Retinal pigment epithelial cell (primary cell): ENCODE measurements at regions not wholly inside any gene's neighbourhood (a gene's known extent, or its start where the extent isn't known, plus 50 kb on each side); places are given as distances from the start of the nearest gene placed in this dataset.

Source experiments
- DNase-seq: peaks from one replicate; pipeline ENCODE4 v3.0.0-alpha.2; 2010; ENCODE audit warnings: low read depth
- H3K4me3 ChIP-seq: 2 replicates; pipeline ENCODE4 v1.5.1; 2011; ENCODE audit warnings: mild to moderate bottlenecking, low read length, control low read depth, moderate library complexity
- TF ChIP-seq, protein P1 (sequence below): conservative IDR thresholded peaks from 2 replicates; pipeline ENCODE4 v1.5.1; 2011; ENCODE audit warnings: low read depth, low read length, control low read depth, inconsistent platforms

DNA sequence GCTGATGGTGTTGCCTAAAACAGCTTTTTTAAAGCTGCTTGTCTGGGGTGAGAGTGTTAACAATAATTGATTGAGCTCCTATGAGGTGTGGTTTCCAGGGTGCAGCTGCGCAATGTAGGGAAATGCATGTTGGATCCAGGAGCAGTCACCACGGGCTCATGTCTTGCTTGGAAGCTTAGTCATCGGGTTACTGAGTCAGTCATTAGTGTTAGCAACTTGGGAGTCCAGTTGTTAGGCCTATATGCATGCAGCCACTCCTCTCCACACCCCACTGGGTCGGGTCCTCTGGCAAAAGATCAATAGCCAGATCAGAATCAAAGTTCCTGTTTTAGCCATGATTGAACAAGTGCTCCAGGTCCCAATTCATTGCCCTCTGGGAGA, 271.7 kb upstream of the CHD6 start:
- DNase-seq = no peak
- no peak overlapping the region for H3K4me3 ChIP-seq
- TF ChIP-seq, protein P1, sequence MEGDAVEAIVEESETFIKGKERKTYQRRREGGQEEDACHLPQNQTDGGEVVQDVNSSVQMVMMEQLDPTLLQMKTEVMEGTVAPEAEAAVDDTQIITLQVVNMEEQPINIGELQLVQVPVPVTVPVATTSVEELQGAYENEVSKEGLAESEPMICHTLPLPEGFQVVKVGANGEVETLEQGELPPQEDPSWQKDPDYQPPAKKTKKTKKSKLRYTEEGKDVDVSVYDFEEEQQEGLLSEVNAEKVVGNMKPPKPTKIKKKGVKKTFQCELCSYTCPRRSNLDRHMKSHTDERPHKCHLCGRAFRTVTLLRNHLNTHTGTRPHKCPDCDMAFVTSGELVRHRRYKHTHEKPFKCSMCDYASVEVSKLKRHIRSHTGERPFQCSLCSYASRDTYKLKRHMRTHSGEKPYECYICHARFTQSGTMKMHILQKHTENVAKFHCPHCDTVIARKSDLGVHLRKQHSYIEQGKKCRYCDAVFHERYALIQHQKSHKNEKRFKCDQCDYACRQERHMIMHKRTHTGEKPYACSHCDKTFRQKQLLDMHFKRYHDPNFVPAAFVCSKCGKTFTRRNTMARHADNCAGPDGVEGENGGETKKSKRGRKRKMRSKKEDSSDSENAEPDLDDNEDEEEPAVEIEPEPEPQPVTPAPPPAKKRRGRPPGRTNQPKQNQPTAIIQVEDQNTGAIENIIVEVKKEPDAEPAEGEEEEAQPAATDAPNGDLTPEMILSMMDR = no peak

GRCh38 chr20:41889126-41889843, 271.1 kb upstream of the CHD6 start:
- TF ChIP-seq, protein P1 = no peak
- H3K4me3 ChIP-seq = no peak overlapping the region
- DNase-seq = no peak

DNA sequence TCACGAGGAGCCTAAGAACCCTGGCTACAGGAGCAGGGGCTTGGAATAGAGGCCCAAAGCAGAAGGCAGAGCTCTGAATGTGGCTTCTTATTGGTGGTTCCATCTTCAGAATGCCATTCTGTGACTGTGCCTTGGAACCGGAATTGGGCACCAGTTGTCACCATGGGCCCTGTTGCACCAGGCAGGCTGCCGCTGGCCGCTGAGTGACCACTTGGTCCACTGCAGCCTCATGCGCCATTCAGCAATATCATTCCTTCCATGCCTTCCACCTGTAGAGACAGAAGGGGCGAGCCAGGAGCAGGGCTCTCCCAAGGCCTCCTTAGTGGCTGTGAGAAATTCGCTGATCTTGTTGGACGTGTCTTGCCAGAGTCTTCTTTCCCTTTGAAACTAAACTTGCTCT, 270.3 kb upstream of the CHD6 start:
- TF ChIP-seq, protein P1 = no peak
- no peak overlapping the region for H3K4me3 ChIP-seq

DNA sequence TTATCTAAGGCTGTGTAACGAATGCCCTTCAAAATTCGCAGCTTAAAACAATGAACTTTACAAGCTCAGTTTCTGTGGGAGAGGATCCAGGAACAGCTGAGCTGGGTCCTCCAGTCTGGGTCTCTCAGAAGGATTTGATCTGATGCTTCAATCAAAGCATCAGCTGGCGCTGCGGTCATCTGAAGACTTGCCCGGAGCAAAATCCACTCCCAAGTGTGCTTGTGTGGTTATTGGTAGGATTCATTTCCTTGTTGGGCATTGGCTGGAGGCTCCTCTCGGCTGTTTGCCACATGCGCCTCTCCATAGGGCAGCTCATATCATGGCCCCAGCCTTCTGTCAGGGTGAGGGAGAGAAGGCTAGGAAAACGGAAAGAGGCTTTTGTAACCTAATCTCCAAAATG, 269.3 kb upstream of the CHD6 start:
- TF ChIP-seq, protein P1 = no peak
- no peak overlapping the region for H3K4me3 ChIP-seq

More for the DNA sequence above, 270.3 kb upstream of the CHD6 start:
- DNase-seq = no peak

DNA sequence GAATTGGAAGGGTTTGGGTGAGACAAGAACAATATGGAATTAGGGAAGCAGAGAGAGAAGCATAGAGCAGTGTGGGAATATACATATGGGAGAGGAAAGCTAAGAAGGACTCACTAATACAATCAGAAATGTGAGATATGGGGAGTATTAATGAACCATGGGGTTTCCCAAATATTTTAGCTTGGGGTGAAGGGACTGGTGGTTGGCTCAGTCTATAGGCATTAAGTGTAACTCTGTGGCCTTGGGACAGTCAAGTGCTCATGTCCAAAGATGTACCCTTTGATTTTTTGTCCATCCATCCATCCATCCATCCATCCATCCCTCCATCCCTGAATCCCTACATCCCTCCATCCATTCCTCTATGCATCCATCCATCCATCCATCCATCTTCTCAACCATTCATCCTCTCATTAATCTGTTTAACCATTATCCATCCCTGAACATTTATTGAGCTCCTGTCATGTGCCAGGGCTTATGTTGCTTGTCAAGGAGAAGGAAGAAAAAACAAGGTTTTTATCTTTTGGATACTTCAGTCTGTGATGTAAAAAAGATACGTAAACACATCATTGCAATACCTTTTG, 263.4 kb upstream of the CHD6 start:
- no peak overlapping the region for H3K4me3 ChIP-seq
- TF ChIP-seq, protein P1 = no peak
- no peak for DNase-seq

More for the DNA sequence above, 269.3 kb upstream of the CHD6 start:
- no peak for DNase-seq

DNA sequence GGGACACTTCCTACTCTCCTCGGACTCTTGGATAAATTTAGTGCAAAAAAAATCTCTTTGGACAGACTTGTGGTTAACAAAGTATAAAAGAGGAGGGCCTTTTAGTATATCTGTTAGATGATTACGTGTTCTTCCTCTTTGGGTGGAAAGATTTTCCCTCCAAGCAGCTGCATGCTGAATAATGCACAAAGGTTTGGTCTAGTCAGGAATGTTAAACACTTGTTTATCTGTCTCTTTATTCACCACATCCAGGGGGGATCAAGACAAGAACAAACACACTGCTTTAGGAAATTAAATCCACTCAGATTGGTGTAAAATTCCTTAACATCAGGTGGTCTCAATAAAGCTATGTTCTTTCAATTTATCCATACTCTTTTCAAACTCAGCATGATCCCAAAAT, 260.9 kb upstream of the CHD6 start:
- no peak overlapping the region for H3K4me3 ChIP-seq
- TF ChIP-seq, protein P1 = no peak
- DNase-seq = no peak

- TF ChIP-seq, protein P1 = no peak
- DNase-seq = no peak
- no peak overlapping the region for H3K4me3 ChIP-seq
These were observed 259.7 kb upstream of the CHD6 start for GRCh38 chr20:41877911-41878310.
